ENCODE measurements at regions not wholly inside any gene's neighbourhood (a gene's known extent, or its start where the extent isn't known, plus 50 kb on each side); places are given as distances from the start of the nearest gene placed in this dataset.
"Not testable (repeated sequence)": the region's sequence is repeated elsewhere in the genome, so short reads cannot be mapped to it uniquely, and the experiment has no call there.

DNA sequence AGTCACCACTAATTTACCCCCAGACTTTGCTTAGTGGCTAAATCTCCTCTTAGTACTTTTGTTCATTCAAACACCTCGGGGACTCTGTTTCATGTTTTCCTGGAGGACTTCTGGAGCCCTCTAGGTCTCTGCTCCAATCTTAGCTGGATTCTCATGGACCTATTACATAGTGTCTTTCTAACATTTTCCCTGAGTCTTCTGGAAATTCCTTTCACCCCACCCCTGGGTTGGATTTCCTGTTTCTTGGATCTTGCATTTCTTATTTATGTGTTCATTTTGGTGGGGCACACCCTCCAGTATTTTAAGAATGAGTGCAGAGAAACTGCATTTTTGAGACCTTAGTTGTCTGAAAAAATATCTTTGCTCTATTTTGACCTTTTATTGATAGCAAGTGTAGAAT lies 220.1 kb downstream of the BLID start:
- no peak for DNase-seq

GRCh38 chr11:121894581-121894980 lies 221.4 kb downstream of the BLID start:
- no peak for DNase-seq

DNA sequence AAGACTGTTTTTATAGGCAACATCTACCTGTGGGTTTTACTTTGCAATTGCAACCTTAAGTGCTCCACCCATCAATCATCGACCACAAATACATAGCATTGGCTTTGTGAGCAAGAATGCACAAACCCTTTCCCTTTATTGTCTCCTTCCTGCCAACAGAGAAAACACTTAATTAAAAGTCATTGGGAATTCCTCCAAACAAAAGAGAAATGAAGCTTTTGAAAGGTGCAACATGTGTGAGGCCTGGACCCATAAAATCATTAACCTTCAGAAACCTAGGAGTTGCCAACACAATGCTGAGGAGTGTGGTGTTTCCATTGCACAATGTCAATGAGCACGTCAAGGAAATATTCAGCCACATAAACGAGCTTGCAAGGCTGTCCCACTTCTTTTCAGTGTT lies 223.2 kb downstream of the BLID start:
- no peak for DNase-seq

- no peak for DNase-seq
Measured at GRCh38 chr11:121892131-121892681, 223.8 kb downstream of the BLID start.

- DNase-seq = no peak
Measured at GRCh38 chr11:121890946-121891515, 225.0 kb downstream of the BLID start.

DNA sequence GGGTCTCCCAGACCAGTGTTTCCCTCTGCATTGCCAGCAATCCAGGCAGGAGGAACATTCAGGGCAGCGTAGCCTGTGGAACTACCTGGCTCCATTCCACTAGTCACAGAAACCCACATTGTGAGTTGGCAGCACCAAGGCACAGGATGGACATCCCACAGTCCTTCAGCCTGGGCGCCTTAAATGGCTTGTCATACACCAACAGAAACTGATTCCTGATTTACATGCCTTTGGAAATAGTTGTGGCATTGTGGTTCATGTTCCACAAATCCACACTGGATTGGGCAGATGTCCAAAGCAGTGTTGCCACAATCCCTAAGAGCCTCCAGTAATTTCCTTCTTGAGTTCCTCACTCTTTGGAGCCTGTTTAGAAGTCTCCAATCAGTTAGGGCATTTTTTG lies 225.6 kb downstream of the BLID start:
- no peak for DNase-seq

- no peak for DNase-seq
Measured at GRCh38 chr11:121889931-121890330, 226.1 kb downstream of the BLID start.

GRCh38 chr11:121889186-121889585 lies 226.8 kb downstream of the BLID start:
- DNase-seq = no peak

GRCh38 chr11:121887976-121888557 lies 227.9 kb downstream of the BLID start:
- no peak for DNase-seq

DNA sequence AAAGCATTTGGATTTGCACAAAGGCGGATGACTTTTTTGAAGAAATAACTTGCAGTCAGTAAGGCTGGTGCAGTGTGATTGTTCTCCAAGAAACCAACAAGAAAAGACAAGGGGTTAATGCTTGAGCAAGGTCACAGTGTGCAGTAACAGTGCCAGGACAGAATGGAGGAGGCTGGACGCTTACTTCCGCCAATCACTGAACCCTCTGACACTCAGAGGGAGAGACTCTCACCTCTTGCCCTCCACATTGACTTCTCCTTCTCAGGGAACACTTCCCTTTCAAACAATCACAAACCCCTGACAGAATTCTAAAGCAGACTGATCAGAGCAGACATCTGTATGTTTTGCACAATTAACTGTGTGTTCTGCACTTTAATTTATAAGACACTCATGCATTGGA lies 228.4 kb downstream of the BLID start:
- DNase-seq = peak; percentile 38

DNA sequence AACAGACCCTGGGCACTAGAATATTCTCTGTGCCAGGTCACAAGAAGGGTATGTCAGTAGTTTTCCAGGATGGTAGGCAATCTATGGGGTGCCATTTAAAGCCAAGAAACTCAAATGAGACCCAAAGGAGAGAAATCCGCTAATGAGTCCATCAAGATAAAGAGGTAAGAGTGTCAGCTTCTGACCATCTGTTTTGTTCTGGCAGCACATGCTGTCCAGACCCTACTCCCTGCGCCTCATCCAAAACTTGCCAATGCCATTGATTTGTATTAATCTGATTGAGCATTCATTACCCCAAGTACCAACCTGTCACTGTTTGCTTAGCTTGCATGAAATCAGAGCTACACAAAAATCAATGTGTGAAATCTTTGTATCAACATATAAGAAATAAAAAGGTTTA lies 229.0 kb downstream of the BLID start:
- no peak for DNase-seq

- no peak for DNase-seq
Measured at GRCh38 chr11:121886005-121886734, 229.8 kb downstream of the BLID start.

- no peak for DNase-seq
Measured at GRCh38 chr11:121884626-121885025, 231.4 kb downstream of the BLID start.

DNA sequence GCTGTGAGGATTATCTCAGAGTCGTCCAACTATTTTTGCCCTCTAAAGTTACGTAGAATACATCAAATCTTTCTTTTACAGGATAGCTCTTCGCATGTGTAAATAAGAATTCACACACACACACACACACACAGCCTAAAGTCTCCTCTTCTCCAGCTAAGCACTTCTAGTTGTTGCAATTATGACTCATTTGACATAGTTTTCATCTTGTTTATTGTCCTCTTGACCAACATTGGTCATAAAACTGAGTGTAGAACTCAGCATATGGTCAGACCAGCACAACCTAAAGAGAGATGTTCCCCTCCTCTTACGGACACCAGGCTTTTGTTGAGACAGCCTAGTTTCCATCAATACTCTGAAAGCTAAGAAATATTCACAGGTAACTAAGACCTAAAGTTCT lies 234.2 kb downstream of the BLID start:
- no peak for DNase-seq

GRCh38 chr11:121877152-121877551 lies 238.9 kb downstream of the BLID start:
- DNase-seq = no peak

- DNase-seq = no peak
Measured at GRCh38 chr11:121873766-121874165, 242.2 kb downstream of the BLID start.

DNA sequence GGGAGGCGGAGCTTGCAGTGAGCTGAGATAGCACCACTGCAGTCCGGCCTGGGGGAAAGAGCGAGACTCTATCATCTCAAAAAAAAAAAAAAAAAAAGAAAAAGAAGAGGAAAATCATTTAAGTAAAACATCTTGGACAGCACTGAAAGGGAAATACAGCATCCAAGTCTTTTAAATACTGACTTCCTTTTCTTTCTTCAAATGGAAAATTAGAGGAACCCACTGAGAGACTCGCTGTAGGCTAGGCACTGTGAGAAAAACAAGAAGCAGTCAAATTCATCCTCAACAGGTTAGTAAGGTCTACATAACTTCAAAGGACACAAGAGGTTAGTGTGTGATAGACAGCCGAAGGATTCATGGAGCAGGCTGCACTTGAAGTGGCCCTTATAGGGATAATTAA lies 243.7 kb downstream of the BLID start:
- no peak for DNase-seq

DNA sequence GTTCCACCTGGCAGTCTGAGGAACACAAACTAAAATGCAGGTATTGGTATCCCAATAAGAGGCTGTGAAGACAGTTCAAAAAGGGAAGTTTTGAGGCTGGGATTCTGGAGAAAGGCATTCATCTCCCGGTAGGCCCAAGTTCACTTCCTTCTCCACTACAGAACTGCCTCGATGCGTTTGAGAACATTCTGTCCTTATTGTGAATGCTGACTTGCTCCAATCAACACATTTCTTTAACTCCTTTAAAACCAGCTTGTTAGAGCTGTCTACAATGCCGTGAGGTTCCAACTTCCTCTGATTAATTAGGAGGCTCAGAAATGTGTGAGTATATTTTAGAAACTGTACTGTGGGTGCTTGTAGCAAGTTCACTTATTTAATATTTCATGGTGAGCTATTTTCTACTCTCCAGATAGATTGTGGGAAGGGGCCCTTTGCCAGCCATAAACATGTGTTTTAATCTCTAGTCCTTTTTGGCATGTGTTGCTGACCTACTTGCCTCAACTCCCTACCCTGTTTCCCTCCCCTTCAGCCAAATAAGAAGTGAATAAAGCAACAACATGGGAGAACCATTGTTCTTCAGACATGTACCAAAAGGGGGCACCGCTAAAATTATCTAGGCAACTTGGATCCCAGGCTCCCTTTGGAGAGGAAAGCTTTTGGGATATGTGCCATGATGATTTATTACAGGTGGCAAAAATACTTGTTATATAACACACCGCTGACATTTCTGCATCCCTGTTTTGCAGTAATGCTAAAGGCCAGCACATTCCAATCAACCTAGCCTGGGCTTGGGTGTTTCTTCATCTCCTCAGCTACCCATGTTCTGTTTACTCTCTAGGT lies 245.6 kb downstream of the BLID start:
- DNase-seq = no peak

- no peak for DNase-seq
Measured at GRCh38 chr11:121869478-121869877, 246.5 kb downstream of the BLID start.

GRCh38 chr11:121866754-121867153 lies 249.3 kb downstream of the BLID start:
- DNase-seq = no peak

- DNase-seq = no peak
Measured at GRCh38 chr11:121864660-121865059, 251.4 kb downstream of the BLID start.

DNA sequence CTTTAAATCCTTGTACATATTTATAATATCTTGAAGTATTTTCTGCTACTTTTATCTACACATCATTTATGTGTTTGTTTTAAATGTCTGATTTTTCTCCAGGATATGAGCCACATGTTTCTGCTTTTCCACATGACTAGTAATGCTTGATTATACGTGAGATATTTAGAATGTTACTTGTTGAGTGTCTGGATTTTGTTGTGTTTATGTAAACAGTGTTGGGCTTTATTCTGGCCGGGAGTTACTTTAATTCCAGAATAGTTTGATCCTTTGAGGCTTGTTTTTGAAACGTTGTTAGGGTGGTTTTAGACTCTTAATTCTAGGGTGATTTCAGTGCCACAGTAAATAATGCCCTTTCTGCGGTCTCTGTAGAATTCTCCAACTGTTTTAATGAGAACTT lies 252.9 kb downstream of the BLID start:
- DNase-seq = no peak

GRCh38 chr11:121855138-121855537 lies 260.9 kb downstream of the BLID start:
- DNase-seq = not testable (repeated sequence)

All from CD4-positive, alpha-beta T cell treated with Interleukin-15 for 1 hour (primary cell).